BJ (cell line): ENCODE measurements at regions not wholly inside any gene's neighbourhood (a gene's known extent, or its start where the extent isn't known, plus 50 kb on each side); places are given as distances from the start of the nearest gene placed in this dataset.

Experiments used
- CTCF ChIA-PET: fragments of 350-600 bp; formaldehyde crosslinking; extraction: SDS; loops from one replicate; lab custom pipeline; 2021; ENCODE audit warnings: antibody characterized with exemption, inconsistent platforms; lab: Yijun Ruan, JAX
- POLR2A ChIA-PET: fragments of 300-600 bp; sonication (Branson Sonifier 250); formaldehyde crosslinking; extraction: SDS; loops from one replicate; lab custom pipeline; 2021; ENCODE audit warnings: antibody characterized with exemption; lab: Charles Lee
- DNase-seq: peaks from one replicate; pipeline ENCODE4 v3.0.0-alpha.2; 2011; ENCODE audit warnings: low read depth
- H3K27me3 ChIP-seq: 2 replicates; pipeline ENCODE4 v1.6.0; 2011; ENCODE audit warnings: low read length; ENCODE audit not compliant: control insufficient read depth, insufficient read depth
- H3K36me3 ChIP-seq: 2 replicates; pipeline ENCODE4 v1.5.1; 2011; ENCODE audit warnings: low read length; ENCODE audit not compliant: control insufficient read depth, insufficient read depth
- H3K4me3 ChIP-seq: 2 replicates; pipeline ENCODE4 v1.5.1; 2011; ENCODE audit warnings: low read depth, mild to moderate bottlenecking, control low read depth, low read length
- CTCF ChIP-seq: IDR thresholded peaks from 2 replicates; pipeline ENCODE4 v1.5.1; 2011; ENCODE audit warnings: low read depth, mild to moderate bottlenecking, control low read depth, inconsistent platforms, low read length, moderate library complexity; ENCODE audit not compliant: insufficient read depth

GRCh38 chr18:28826107-28826506, 649.2 kb upstream of the CDH2 start:
- TF ChIP-seq CTCF: no peak
- no peak for DNase-seq
- ChIA-PET CTCF (no interaction called here), POLR2A (no interaction called here)
- Histone ChIP-seq H3K36me3 (no peaks in the 10 kb centered on the region), H3K27me3 (no peaks in the 10 kb centered on the region), H3K4me3 (no peak overlapping the region)

- Histone ChIP-seq H3K27me3 (no peaks in the 10 kb centered on the region), H3K4me3 (no peak overlapping the region), H3K36me3 (no peaks in the 10 kb centered on the region)
- POLR2A ChIA-PET: no interaction called here
- no peak for DNase-seq
- no peak for TF ChIP-seq CTCF
- CTCF ChIA-PET: no interaction called here
Measured at GRCh38 chr18:28824183-28824574, 647.2 kb upstream of the CDH2 start.

GRCh38 chr18:28823506-28824182, 646.7 kb upstream of the CDH2 start:
- no peaks in the 10 kb centered on the region for H3K36me3 ChIP-seq
- POLR2A ChIA-PET: no interaction called here
- CTCF ChIA-PET: no interaction called here
- H3K4me3 ChIP-seq: no peak overlapping the region
- TF ChIP-seq CTCF: no peak
- H3K27me3 ChIP-seq: no peaks in the 10 kb centered on the region
- no peak for DNase-seq

GRCh38 chr18:28820353-28820752, 643.4 kb upstream of the CDH2 start:
- ChIA-PET CTCF (no interaction called here), POLR2A (no interaction called here)

GRCh38 chr18:28816155-28816554, 639.2 kb upstream of the CDH2 start:
- H3K27me3 ChIP-seq: no peaks in the 10 kb centered on the region
- no peak for TF ChIP-seq CTCF
- CTCF ChIA-PET: no interaction called here
- H3K4me3 ChIP-seq: no peak overlapping the region
- POLR2A ChIA-PET: no interaction called here
- no peak for DNase-seq
- no peaks in the 10 kb centered on the region for H3K36me3 ChIP-seq

More at GRCh38 chr18:28820353-28820752, 643.4 kb upstream of the CDH2 start:
- Histone ChIP-seq H3K4me3 (no peak overlapping the region), H3K36me3 (no peaks in the 10 kb centered on the region), H3K27me3 (no peaks in the 10 kb centered on the region)
- TF ChIP-seq CTCF: no peak
- no peak for DNase-seq
